NT2/D1 (cell line): ENCODE measurements at regions not wholly inside any gene's neighbourhood (a gene's known extent, or its start where the extent isn't known, plus 50 kb on each side); places are given as distances from the start of the nearest gene placed in this dataset.

ENCODE experiments used
- SUZ12 ChIP-seq: IDR thresholded peaks from 2 replicates; pipeline ENCODE4 v1.6.1; 2011; ENCODE audit not compliant: insufficient read length, insufficient read depth; ENCODE audit errors: extremely low read depth
- YY1 ChIP-seq: IDR thresholded peaks from 2 replicates; pipeline ENCODE4 v1.6.1; 2011; ENCODE audit not compliant: insufficient read length, insufficient read depth
- ZNF274 ChIP-seq: IDR thresholded peaks from 2 replicates; pipeline ENCODE4 v1.6.1; 2011; ENCODE audit warnings: mild to moderate bottlenecking, low read depth, low read length

GRCh38 chr3:159102001-159102400 is 300.1 kb downstream of the MFSD1 start:
- TF ChIP-seq ZNF274: no peak
- TF ChIP-seq SUZ12: no peak
- TF ChIP-seq YY1: no peak
